Gastroesophageal sphincter (tissue), 3 donors: ENCODE measurements at regions not wholly inside any gene's neighbourhood (a gene's known extent, or its start where the extent isn't known, plus 50 kb on each side); places are given as distances from the start of the nearest gene placed in this dataset.

ENCODE experiments used
- EP300 ChIP-seq: sonication (generic); formaldehyde crosslinking; IDR thresholded peaks from one replicate; pipeline ENCODE4 v1.6.1; 2017; ENCODE audit warnings: antibody characterized with exemption, mild to moderate bottlenecking
- POLR2A ChIP-seq, 2 donors: fragments of 450-650 bp; IDR thresholded peaks; one replicate each; pipeline ENCODE4 v1.6.1; 2017; ENCODE audit warnings: antibody characterized with exemption in 2 of 2, mild to moderate bottlenecking in 2 of 2, moderate library complexity in 1 of 2
- POLR2AphosphoS5 ChIP-seq: sonication (generic); formaldehyde crosslinking; IDR thresholded peaks from one replicate; pipeline ENCODE4 v1.6.1; 2017; ENCODE audit warnings: antibody characterized with exemption
- TF ChIP-seq, protein P1 (sequence below), 4 experiments: fragments of 200-600 bp in 2 of 4; fragments of 450-650 bp in 2 of 4; sonication (generic) in 1 of 4; IDR thresholded peaks; one replicate each; pipeline ENCODE4 v1.5.1; 2017 to 2019; ENCODE audit warnings: antibody characterized with exemption in 4 of 4, mild to moderate bottlenecking in 2 of 4, moderate library complexity in 2 of 4

DNA sequence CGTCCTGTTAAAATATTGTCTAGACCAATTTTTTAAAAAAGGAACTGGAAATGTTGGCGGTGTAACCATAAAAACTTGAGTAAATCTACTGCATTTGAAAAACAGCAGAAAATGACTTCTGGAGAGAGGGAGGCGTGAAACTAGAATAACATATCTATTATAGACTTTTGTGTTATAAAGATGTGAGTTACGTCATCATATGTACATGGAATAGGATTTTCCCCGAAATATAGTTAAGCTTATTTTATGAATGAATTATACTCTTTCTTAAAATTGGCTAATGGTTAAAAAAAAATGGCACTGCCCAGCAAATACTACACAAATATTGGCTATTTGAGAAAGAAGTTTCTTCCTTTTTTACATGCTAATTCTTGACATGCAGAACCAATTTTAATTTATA is 147.1 kb upstream of the TEX13C start:
- TF ChIP-seq, protein P1, sequence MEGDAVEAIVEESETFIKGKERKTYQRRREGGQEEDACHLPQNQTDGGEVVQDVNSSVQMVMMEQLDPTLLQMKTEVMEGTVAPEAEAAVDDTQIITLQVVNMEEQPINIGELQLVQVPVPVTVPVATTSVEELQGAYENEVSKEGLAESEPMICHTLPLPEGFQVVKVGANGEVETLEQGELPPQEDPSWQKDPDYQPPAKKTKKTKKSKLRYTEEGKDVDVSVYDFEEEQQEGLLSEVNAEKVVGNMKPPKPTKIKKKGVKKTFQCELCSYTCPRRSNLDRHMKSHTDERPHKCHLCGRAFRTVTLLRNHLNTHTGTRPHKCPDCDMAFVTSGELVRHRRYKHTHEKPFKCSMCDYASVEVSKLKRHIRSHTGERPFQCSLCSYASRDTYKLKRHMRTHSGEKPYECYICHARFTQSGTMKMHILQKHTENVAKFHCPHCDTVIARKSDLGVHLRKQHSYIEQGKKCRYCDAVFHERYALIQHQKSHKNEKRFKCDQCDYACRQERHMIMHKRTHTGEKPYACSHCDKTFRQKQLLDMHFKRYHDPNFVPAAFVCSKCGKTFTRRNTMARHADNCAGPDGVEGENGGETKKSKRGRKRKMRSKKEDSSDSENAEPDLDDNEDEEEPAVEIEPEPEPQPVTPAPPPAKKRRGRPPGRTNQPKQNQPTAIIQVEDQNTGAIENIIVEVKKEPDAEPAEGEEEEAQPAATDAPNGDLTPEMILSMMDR (IDR thresholded peaks at IDR 0.05), result no peak
- TF ChIP-seq POLR2AphosphoS5, result no peak
- TF ChIP-seq EP300, result no peak
- no peak for TF ChIP-seq POLR2A (IDR thresholded peaks at IDR 0.05)
